SK-N-SH (cell line): ENCODE measurements at regions not wholly inside any gene's neighbourhood (a gene's known extent, or its start where the extent isn't known, plus 50 kb on each side); places are given as distances from the start of the nearest gene placed in this dataset.

Experiments used
- CTCF ChIP-seq: fragments of 200-600 bp; sonication (generic); IDR thresholded peaks from 2 replicates; pipeline ENCODE4 v1.6.1; 2017; ENCODE audit warnings: antibody characterized with exemption, mild to moderate bottlenecking, moderate library complexity
- FOXM1 ChIP-seq: IDR thresholded peaks from 2 replicates; pipeline ENCODE4 v1.4.0; 2012; ENCODE audit warnings: low read depth, mild to moderate bottlenecking
- GATA2 ChIP-seq: sonication (generic); formaldehyde crosslinking; IDR thresholded peaks from 2 replicates; pipeline ENCODE4 v1.5.0; 2020; ENCODE audit warnings: mild to moderate bottlenecking, missing genetic modification reagents
- POLR2AphosphoS5 ChIP-seq: IDR thresholded peaks from 2 replicates; pipeline ENCODE4 v1.6.1; 2012; ENCODE audit warnings: low read depth, low read length
- RFX5 ChIP-seq: IDR thresholded peaks from 2 replicates; pipeline ENCODE4 v1.6.1; 2012; ENCODE audit warnings: mild to moderate bottlenecking, improper control_type of control experiment, low read length

- TF ChIP-seq CTCF (no peak), RFX5 (no peak), FOXM1 (no peak), GATA2 (CRISPR knock-in tag) (no peak), POLR2AphosphoS5 (no peak)
Measured at GRCh38 chr22:27429476-27429875, 372.1 kb downstream of the MN1 start.
